IPS-18a (cell line): ENCODE measurements at regions not wholly inside any gene's neighbourhood (a gene's known extent, or its start where the extent isn't known, plus 50 kb on each side); places are given as distances from the start of the nearest gene placed in this dataset.

Experiments used
- H3K27ac ChIP-seq: one replicate; pipeline ENCODE4 v1.5.1; 2013; ENCODE audit warnings: low read length
- H3K27me3 ChIP-seq: one replicate; pipeline ENCODE4 v1.6.1; 2013; ENCODE audit warnings: mild to moderate bottlenecking, low read length; ENCODE audit not compliant: control insufficient read depth, insufficient read depth
- H3K36me3 ChIP-seq: one replicate; pipeline ENCODE4 v1.6.1; 2013; ENCODE audit warnings: low read depth, low read length; ENCODE audit not compliant: control insufficient read depth
- H3K4me1 ChIP-seq: one replicate; pipeline ENCODE4 v1.6.1; 2013; ENCODE audit warnings: low read depth, low read length; ENCODE audit not compliant: control insufficient read depth
- H3K4me3 ChIP-seq: one replicate; pipeline ENCODE4 v1.5.1; 2013; ENCODE audit warnings: low read length
- H3K9ac ChIP-seq: one replicate; pipeline ENCODE4 v1.6.1; 2013; ENCODE audit warnings: mild to moderate bottlenecking, low read length, moderate library complexity
- H3K9me3 ChIP-seq: one replicate; pipeline ENCODE4 v1.6.1; 2013; ENCODE audit warnings: low read depth, low read length; ENCODE audit not compliant: control insufficient read depth

DNA sequence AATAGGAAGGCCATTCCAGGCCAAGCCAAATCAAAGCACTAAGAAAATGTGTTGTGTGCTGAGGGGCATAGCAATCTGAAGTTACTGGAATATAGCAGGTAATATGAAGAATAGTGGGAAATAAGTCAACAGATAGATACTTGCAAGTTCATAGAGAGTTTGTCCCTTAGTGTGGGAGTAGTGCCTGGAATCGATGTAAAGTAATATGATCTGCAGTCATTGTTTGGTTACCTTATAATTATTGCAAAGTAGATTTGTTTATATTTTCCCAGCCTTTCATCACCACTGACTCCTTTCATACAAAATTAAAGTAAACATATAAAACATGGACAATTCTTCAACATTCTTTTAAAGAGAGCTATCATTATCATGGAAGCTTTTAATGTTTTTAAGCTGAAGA is 420.9 kb upstream of the NECTIN3 start:
- H3K9me3 ChIP-seq, result no peaks in the 10 kb centered on the region
- H3K27me3 ChIP-seq, result no peaks in the 10 kb centered on the region
- H3K36me3 ChIP-seq, result no peaks in the 10 kb centered on the region
- no peak overlapping the region for H3K9ac ChIP-seq
- no peak overlapping the region for H3K4me3 ChIP-seq
- no peak overlapping the region for H3K27ac ChIP-seq
- H3K4me1 ChIP-seq, result no peaks in the 10 kb centered on the region

DNA sequence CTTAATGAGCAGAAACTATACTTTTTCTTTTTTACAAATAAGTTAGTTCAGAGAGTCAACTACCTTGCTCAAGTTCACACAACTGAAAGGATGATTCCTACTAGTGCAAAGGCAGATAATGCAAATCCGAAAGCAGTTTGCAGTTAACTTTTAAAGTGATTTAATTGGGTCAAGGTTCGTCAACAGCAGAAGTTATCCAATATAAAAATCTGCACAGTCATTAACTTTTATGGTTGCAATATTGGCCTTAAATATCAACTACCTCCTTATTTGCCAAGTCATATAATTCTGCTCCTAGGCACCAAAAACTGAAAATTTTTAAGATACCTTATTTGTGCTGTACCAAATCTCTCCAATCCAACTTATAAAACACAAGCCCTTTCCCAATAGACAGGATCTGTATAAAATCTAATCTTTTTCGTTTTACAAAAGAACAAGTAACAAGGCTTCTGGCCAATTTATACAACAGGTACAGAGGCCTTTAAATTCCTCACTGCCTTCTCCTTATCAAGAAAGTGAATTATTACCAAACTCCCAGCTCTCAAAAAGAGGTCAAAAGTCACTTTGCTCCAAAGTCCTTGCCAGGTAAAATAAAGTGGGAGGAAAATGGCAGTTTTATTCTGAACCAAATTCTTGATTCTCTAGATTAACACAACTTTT is 416.6 kb upstream of the NECTIN3 start:
- Histone ChIP-seq H3K4me3 (no peak overlapping the region), H3K36me3 (no peaks in the 10 kb centered on the region), H3K4me1 (peaks cover 4% of the 10 kb centered on the region), H3K9me3 (no peaks in the 10 kb centered on the region), H3K27ac (no peak overlapping the region), H3K9ac (no peak overlapping the region), H3K27me3 (no peaks in the 10 kb centered on the region)

DNA sequence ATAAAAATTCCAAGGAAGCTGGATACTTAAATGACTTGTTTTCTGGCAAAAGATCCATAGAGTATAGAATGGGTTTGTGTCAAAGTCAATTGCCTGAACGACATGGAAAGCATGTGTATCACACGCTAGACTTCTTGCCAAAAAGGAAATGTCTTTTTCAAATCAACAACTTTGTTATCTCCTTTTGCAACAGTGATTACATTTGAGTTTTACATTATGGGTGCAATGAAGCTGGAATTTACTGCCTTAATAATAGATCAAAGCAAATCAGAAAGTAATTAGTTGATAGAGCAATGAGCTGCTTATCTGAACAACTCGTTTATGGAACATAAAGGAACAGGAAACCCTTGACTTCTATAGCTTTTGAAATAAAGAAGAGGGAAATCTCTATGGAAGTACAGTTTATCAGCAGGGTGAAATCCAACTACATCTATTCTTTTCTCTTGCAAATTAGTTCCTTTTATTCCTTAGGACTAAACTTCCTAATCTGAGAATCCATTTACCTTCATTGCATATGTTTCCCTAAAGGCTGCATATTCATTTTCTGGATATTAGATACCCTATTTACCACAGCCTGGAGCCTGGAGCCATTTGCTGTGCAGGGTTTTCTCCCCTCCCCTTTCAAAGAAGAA is 415.1 kb upstream of the NECTIN3 start:
- no peak overlapping the region for H3K9ac ChIP-seq
- no peak overlapping the region for H3K27ac ChIP-seq
- peaks cover 4% of the 10 kb centered on the region for H3K4me1 ChIP-seq
- no peaks in the 10 kb centered on the region for H3K9me3 ChIP-seq
- H3K36me3 ChIP-seq, result no peaks in the 10 kb centered on the region
- no peaks in the 10 kb centered on the region for H3K27me3 ChIP-seq
- H3K4me3 ChIP-seq, result no peak overlapping the region

GRCh38 chr3:110664148-110664547 is 407.5 kb upstream of the NECTIN3 start:
- H3K9me3 ChIP-seq, result no peaks in the 10 kb centered on the region
- no peaks in the 10 kb centered on the region for H3K4me1 ChIP-seq
- no peak overlapping the region for H3K4me3 ChIP-seq
- no peak overlapping the region for H3K27ac ChIP-seq
- no peaks in the 10 kb centered on the region for H3K27me3 ChIP-seq
- no peak overlapping the region for H3K9ac ChIP-seq
- H3K36me3 ChIP-seq, result no peaks in the 10 kb centered on the region

DNA sequence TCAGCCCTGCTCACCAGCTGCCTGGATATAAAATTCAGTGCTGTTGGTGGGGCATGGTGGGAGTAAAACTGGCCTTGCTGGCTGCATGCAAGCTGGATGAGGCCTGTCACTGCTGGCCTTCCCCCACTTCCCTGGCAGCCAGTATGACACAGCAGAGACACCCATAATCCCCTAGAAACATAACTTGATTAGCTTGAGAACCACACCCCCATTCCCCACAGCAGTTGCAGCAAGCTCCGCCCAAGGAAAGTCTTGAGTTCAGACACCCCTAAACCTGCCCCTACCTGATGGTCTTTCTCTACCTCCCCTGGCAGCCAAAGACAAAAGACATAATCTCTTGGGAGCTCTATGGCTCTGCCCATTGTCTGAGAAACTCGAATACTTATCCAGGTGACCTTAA is 405.1 kb upstream of the NECTIN3 start:
- peaks cover 15% of the 10 kb centered on the region for H3K9me3 ChIP-seq
- H3K4me1 ChIP-seq, result no peaks in the 10 kb centered on the region
- H3K27ac ChIP-seq, result no peak overlapping the region

DNA sequence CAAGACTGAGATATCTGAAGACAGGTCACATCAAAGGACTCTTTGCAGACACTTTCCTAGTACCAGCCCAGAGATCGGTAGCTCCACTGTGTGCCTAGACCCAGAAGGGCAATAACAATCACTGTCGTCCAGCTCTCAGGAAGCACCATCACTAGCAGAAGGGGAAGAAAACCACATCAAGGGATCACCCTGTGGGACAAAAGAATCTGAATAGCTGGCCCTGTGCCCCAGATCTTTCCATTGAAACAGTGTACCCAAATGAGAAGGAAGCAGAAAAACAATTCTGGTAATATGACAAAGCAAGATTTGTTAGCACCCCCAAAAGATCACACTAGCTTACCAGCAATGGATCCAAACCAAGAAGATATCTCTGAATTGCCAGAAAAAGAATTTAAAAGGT is 404.4 kb upstream of the NECTIN3 start:
- Histone ChIP-seq H3K36me3 (no peaks in the 10 kb centered on the region), H3K4me3 (no peak overlapping the region), H3K27me3 (no peaks in the 10 kb centered on the region), H3K9ac (no peak overlapping the region), H3K4me1 (no peaks in the 10 kb centered on the region), H3K27ac (no peak overlapping the region), H3K9me3 (peaks cover 15% of the 10 kb centered on the region)

More for the DNA sequence above, 405.1 kb upstream of the NECTIN3 start:
- H3K36me3 ChIP-seq, result no peaks in the 10 kb centered on the region
- no peaks in the 10 kb centered on the region for H3K27me3 ChIP-seq
- H3K4me3 ChIP-seq, result no peak overlapping the region
- no peak overlapping the region for H3K9ac ChIP-seq

DNA sequence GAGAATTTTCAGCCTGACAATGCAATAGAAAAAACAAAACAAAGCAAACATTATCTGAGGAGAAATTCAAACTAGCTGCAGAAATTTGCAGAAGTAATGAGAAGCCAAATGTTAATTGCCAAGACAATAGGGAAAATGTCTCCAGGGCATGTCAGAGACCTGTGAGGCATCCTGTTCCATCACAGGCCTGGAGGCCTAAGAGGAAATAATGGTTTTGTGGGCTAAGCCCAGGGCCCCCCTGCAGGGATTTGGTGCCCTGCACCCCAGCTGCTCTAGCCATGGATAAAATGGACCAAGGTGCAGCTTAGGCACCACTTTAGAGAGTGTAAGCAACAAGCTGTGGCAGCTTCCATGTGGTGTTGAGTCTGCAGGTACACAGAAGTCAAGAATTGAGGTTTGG is 401.2 kb upstream of the NECTIN3 start:
- H3K27ac ChIP-seq, result no peak overlapping the region
- no peak overlapping the region for H3K9ac ChIP-seq
- H3K36me3 ChIP-seq, result no peaks in the 10 kb centered on the region
- no peaks in the 10 kb centered on the region for H3K4me1 ChIP-seq
- H3K27me3 ChIP-seq, result no peaks in the 10 kb centered on the region
- no peak overlapping the region for H3K4me3 ChIP-seq
- peaks cover 15% of the 10 kb centered on the region for H3K9me3 ChIP-seq

DNA sequence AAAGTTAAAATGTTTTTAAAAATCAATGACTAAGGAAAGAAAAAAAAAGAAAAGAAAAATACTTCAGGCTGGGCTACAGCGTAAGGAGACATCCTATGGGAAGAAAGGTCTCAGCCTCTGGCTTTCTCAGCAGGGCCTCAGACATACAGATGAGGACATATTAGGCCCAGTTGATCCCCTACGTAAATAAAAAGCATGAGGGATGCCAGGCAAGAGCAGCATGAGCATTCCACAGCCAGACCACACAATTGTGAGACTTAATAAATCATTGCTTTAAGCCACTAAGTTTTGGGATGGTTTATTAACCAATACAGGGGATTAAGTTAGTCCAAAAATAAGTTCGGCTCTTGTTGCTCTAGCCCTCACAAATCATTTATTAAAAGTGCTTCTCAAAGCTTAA is 394.1 kb upstream of the NECTIN3 start:
- Histone ChIP-seq H3K27ac (no peak overlapping the region), H3K4me3 (no peak overlapping the region), H3K9me3 (no peaks in the 10 kb centered on the region), H3K4me1 (no peaks in the 10 kb centered on the region), H3K27me3 (no peaks in the 10 kb centered on the region), H3K36me3 (no peaks in the 10 kb centered on the region), H3K9ac (no peak overlapping the region)

GRCh38 chr3:110679285-110679684 is 392.3 kb upstream of the NECTIN3 start:
- no peak overlapping the region for H3K4me3 ChIP-seq
- H3K36me3 ChIP-seq, result no peaks in the 10 kb centered on the region
- H3K27me3 ChIP-seq, result no peaks in the 10 kb centered on the region
- no peak overlapping the region for H3K27ac ChIP-seq
- peaks cover 8% of the 10 kb centered on the region for H3K4me1 ChIP-seq
- no peak overlapping the region for H3K9ac ChIP-seq
- no peaks in the 10 kb centered on the region for H3K9me3 ChIP-seq

DNA sequence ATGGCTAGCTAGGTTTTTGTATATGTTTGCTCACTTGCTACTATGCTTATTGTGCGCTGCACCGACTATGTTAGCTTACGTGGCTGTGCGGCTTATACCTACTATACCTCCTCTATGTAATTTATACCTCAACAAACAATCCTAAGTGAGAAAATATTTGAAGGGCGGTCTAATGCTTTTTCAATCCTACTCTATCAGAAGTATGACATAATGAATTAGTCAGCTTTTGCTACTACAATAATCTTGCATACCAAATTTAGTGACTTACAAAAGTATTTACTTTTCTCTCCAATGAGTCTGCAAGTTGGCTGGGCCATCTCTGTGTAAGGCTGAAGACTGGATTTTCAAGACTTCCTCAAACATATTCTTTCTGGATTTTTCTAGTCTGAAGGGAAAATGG is 391.2 kb upstream of the NECTIN3 start:
- Histone ChIP-seq H3K4me1 (peaks cover 19% of the 10 kb centered on the region), H3K36me3 (no peaks in the 10 kb centered on the region), H3K9me3 (no peaks in the 10 kb centered on the region), H3K9ac (no peak overlapping the region), H3K4me3 (no peak overlapping the region), H3K27me3 (no peaks in the 10 kb centered on the region), H3K27ac (no peak overlapping the region)

- H3K27me3 ChIP-seq, result no peaks in the 10 kb centered on the region
- no peak overlapping the region for H3K4me3 ChIP-seq
- H3K9ac ChIP-seq, result no peak overlapping the region
- no peaks in the 10 kb centered on the region for H3K36me3 ChIP-seq
- no peaks in the 10 kb centered on the region for H3K9me3 ChIP-seq
- peak overlapping the region; percentile 1 for H3K27ac ChIP-seq
- H3K4me1 ChIP-seq, result peaks cover 38% of the 10 kb centered on the region
Measured at GRCh38 chr3:110684466-110684865, 387.1 kb upstream of the NECTIN3 start.

- H3K27ac ChIP-seq, result peak overlapping the region; percentile 56
- H3K9ac ChIP-seq, result peak overlapping the region; percentile 4
- peak overlapping the region; percentile 7 for H3K4me3 ChIP-seq
- H3K27me3 ChIP-seq, result no peaks in the 10 kb centered on the region
- H3K9me3 ChIP-seq, result no peaks in the 10 kb centered on the region
- no peaks in the 10 kb centered on the region for H3K36me3 ChIP-seq
- peaks cover 38% of the 10 kb centered on the region for H3K4me1 ChIP-seq
Measured at GRCh38 chr3:110685630-110686029, 386.0 kb upstream of the NECTIN3 start.
